ENCODE measurements at regions not wholly inside any gene's neighbourhood (a gene's known extent, or its start where the extent isn't known, plus 50 kb on each side); places are given as distances from the start of the nearest gene placed in this dataset.
"Not testable (repeated sequence)": the region's sequence is repeated elsewhere in the genome, so short reads cannot be mapped to it uniquely, and the experiment has no call there.

DNA sequence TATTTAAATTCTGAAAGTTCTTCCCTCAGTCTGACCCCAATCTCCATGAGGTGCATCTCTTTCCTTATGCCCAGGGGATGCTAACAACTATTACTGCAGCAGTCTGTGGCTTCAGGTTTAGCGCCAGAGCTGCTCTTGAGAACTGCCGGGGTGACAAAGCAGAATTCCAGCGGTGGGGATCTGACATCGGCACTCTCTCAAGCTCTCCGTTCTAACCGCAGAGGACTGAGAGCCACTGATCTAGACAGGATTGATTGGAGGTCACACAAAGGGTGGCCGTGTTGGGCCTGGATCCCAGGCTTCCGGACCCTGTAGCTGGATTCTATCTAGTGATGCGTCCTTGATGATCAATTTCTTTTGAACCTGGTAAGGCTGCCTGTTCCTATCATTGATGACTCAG is 155.6 kb upstream of the TMEM132C start:
- no peak for DNase-seq (ENCODE audit: low read depth in 2 of 2)
- TF ChIP-seq CTCF (IDR thresholded peaks at IDR 0.05; ENCODE audit: low read depth, low read length) = no peak
- H3K4me3 ChIP-seq (replicated peaks in 1 of 2; ENCODE audit: low read depth in 2 of 2, low read length in 2 of 2) = no peak overlapping the region

DNA sequence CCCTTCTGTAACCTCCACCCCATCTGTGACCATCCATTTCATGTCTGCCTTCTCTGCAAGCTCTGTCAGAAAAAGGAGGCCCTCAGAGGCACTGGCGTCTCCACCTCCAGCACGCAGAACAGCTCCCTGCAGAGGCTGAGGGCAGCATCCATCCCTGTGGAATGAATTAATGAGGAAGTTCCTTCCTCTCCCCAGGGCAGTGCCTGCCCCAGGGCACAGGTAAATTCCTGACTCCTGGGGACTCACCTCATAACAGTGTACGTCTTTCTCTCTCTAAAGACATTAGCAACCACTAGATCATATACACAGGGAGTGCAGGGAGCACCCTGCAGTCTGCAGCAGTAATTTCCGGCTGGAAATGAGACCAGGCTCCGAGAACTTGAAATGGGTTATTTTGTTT is 155.0 kb upstream of the TMEM132C start:
- no peak overlapping the region for H3K4me3 ChIP-seq (replicated peaks in 1 of 2; ENCODE audit: low read depth in 2 of 2, low read length in 2 of 2)
- DNase-seq (ENCODE audit: low read depth in 2 of 2) = no peak
- no peak for TF ChIP-seq CTCF (IDR thresholded peaks at IDR 0.05; ENCODE audit: low read depth, low read length)

GRCh38 chr12:128113250-128113649 is 153.7 kb upstream of the TMEM132C start:
- H3K4me3 ChIP-seq (replicated peaks in 1 of 2; ENCODE audit: low read depth in 2 of 2, low read length in 2 of 2) = not testable (repeated sequence)

GRCh38 chr12:128114485-128114884 is 152.5 kb upstream of the TMEM132C start:
- no peak overlapping the region for H3K4me3 ChIP-seq (replicated peaks in 1 of 2; ENCODE audit: low read depth in 2 of 2, low read length in 2 of 2)
- DNase-seq (ENCODE audit: low read depth in 2 of 2) = no peak
- no peak for TF ChIP-seq CTCF (IDR thresholded peaks at IDR 0.05; ENCODE audit: low read depth, low read length)

More at GRCh38 chr12:128113250-128113649, 153.7 kb upstream of the TMEM132C start:
- DNase-seq (ENCODE audit: low read depth in 2 of 2) = not testable (repeated sequence)

DNA sequence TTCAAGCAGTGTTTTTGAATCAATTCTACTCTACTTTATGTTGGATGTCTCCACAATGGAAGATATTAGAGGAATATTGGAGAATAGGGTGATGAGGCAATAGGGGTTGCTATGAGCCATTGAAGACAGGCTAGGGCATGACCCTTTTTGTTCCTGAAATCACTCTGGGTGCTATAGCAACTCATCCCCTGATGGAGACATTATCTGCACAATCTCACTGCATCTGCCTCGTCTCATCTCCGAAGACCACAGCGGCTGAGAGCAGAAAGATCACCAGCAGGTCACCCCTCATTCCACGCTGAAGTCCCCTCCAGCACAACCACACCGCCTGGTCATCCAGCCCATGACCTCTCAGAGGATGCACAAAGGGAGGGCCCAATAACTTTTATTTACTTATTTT is 150.4 kb upstream of the TMEM132C start:
- no peak for TF ChIP-seq CTCF (IDR thresholded peaks at IDR 0.05; ENCODE audit: low read depth, low read length)
- no peak overlapping the region for H3K4me3 ChIP-seq (replicated peaks in 1 of 2; ENCODE audit: low read depth in 2 of 2, low read length in 2 of 2)
- no peak for DNase-seq (ENCODE audit: low read depth in 2 of 2)

DNA sequence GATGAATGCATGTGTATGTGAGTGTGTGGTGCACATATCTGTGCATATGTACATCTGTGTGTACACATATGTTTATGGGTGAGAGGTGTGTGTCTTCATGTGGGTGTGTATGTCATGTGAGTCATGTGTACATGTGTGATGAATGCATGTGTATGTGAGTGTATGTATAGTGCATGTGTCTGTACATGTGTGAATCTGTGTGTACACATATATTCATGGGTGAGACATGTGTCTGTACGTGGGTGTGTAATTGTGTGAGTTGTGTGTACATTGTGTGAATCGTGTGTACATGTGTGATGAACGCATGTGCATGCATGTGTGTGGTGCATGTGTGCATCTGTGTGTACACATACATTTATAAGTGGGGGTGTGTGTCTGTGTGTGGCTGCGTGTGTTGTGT is 146.9 kb upstream of the TMEM132C start:
- no peak overlapping the region for H3K4me3 ChIP-seq (replicated peaks in 1 of 2; ENCODE audit: low read depth in 2 of 2, low read length in 2 of 2)
- DNase-seq (ENCODE audit: low read depth in 2 of 2) = no peak
- TF ChIP-seq CTCF (IDR thresholded peaks at IDR 0.05; ENCODE audit: low read depth, low read length) = no peak

- H3K4me3 ChIP-seq (replicated peaks in 1 of 2; ENCODE audit: low read depth in 2 of 2, low read length in 2 of 2) = no peak overlapping the region
- no peak for TF ChIP-seq CTCF (IDR thresholded peaks at IDR 0.05; ENCODE audit: low read depth, low read length)
- DNase-seq (ENCODE audit: low read depth in 2 of 2) = no peak
Observed at GRCh38 chr12:128121424-128121823, 145.5 kb upstream of the TMEM132C start.

Data from cardiac fibroblast (primary cell).